NCI-H187 (cell line): ENCODE measurements at regions not wholly inside any gene's neighbourhood (a gene's known extent, or its start where the extent isn't known, plus 50 kb on each side); places are given as distances from the start of the nearest gene placed in this dataset.
"Not testable (repeated sequence)": the region's sequence is repeated elsewhere in the genome, so short reads cannot be mapped to it uniquely, and the experiment has no call there.

Experiments used
- DNase-seq, 2 experiments: peaks; one replicate each; lab custom pipeline; 2025; lab: John Stamatoyannopoulos, UW

DNA sequence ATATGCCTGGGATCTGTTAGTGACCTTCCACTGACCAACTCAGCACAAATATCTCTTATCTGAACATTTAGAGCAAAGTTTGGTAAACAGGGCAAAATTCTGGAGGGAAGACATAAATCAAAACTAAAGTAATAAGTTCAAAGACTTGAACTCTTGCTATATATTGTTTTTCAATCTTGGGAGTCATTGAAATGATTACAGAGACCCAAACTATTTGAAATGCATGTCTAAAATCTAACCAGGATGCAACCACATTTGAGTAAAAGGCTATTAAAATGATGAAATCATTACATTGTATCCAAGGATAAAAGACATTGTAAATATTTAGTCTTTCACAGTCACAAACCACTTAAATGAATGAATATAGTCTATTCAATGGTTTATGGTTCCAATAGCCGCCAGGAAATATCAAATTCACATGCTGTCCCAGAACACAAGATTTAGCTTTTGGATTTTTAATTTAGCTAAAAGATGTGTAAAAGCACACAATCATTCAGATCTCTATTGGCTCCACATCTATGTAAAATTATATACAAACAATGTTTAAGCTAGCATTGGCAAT, 256.6 kb upstream of the EPHA7 start:
- DNase-seq: no peak

DNA sequence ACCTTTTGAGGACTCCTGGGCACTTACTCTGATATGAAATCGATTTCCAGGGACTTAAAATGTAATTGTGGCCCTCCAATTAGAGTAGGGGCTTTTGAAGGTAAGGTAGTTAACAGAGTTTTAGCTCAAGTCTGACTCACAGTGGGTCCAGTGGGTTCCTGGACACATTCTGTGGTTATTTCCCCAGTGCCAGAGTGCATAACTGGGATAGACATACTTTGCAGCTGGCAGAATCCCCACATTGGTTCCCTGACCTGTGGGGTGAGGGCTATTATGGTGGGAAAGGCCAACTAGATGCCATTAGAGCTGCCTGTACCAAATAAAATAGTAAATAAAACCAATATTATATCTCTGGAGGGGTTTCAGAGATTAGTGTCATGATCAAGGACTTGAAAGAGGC, 243.8 kb upstream of the EPHA7 start:
- no peak for DNase-seq

DNA sequence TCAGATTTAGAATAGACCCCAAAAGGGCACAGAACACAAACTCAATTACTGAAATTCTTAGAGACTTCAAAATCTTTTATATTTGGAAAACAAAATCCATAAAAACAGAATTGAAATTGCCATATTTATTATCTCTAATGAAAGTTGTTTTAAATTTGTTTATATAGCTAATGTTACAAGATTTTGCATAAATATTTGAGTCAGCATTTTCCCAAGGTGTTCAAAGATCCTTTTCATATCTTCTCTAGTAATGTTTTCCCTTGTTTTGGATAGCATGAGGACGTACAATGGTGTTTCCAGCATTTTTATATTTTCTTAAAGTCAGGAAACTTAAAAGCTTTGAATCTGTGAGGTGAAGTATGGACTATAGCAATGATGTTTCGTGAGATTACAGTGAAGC, 235.2 kb upstream of the EPHA7 start:
- DNase-seq: no peak

DNA sequence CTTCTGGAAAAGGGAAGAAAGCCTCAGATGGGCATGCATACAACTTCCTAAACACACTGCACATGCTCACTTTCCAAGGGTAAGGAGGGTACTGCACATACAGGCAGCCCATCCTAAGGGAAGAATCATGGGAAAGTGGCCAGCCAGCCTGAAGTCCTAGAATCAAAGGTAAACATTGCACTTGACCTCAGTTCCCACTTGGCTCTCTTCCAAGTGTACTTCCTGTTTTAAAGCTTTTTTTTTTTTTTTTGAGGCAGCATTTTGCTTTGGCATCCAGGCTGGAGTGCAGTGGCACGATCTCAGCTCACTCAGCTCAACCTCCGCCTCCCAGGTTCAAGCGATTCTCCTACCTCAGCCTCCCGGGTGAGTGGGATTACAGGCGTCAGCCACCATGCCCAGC, 225.3 kb upstream of the EPHA7 start:
- no peak for DNase-seq

DNA sequence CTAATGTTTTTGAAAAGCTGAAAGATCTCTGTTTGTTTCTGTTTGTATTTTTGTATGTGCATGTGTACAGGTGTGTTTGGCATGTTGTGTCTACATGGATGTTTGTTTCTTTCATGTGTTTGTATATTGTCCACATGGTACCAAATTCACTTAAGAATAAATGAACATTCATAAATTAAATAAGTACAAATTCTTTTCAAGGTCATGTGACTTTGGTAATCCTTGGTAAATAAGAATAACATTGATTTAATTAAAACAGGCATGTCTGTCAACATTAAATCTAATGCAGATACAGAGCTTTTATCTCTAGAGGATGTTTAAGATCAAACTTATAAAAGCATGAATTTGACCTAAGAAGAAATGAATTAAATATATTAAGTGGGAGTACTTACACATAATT, 219.8 kb upstream of the EPHA7 start:
- DNase-seq: no peak

DNA sequence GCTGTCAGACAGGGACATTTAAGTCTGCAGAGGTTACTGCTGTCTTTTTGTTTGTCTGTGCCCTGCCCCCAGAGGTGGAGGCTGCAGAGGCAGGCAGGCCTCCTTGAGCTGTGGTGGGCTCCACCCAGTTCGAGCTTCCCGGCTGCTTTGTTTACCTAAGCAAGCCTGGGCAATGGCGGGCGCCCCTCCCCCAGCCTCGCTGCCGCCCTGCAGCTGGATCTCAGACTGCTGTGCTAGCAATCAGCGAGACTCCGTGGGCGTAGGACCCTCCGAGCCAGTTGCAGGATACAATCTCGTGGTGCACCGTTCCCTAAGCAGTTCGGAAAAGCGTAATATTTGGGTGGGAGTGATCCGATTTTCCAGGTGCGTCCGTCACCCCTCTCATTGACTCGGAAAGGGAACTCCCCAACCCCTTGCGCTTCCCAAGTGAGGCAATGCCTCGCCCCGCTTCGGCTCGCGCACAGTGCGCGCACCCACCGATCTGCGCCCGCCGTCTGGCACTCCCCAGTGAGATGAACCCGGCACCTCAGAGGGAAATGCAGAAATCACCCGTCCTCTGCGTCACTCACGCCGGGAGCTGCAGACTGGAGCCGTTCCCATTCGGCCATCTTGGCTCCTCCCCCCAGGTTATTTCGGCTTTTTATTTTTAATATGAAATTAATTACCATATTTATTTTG, 217.8 kb upstream of the EPHA7 start:
- not testable (repeated sequence) for DNase-seq

DNA sequence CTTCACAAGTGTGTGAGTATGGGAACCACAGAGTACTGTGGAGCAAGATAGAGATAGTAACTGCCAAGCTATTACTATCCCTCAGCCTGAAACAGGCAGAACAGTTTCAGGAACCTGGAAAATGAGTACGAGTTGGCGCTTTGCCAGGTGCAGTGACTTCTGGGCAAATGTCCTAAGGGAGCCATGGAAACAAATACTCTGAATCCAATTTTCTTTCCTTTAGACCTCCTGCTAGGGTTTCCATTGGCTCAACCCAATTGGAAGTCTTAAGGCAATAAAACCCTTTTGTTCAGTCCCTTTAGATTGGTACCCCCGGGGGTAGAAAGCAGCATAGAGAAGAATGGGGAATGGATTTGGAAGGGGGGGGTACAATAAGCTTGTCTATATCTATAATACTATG, 205.0 kb upstream of the EPHA7 start:
- no peak for DNase-seq

- no peak for DNase-seq
Measured at GRCh38 chr6:93621442-93621841, 202.1 kb upstream of the EPHA7 start.

- DNase-seq: no peak
Measured at GRCh38 chr6:93604951-93605350, 185.6 kb upstream of the EPHA7 start.

DNA sequence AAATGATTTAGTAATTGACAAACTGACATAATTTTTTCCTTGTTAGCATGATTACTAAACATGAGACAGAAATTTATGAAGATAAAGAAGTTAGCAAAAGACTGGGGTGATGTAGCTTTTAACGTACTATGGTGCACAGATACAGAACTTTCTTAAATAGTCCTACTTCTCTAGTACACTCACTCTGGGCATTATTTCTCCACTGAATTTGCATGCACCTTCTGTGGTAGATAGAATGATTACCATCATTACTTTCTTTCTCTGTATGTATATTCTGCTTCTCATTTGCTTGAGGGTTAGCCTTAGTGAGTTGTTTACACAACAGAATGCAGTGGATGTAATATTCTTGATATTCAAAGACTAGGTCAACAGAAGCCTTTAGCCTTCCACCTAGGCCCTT, 173.1 kb upstream of the EPHA7 start:
- DNase-seq: no peak

DNA sequence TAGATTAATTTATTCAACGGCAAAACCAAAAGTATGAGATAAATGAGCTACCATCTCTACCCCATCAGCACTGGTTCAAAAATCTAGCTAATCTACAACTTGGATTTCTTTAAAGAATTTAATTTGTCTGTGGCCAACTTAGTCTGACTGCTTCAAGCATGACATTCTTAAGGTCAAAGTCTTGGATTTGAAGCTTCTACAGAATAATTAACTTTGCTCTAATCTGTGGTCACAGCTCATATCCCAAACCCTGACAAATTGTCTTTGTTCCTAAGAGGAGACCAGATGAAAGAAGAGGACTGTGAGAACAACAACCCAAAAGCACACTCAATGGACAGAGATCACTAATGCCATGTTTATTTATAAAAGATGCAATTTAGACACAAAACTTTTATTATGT, 166.9 kb upstream of the EPHA7 start:
- DNase-seq: no peak

- DNase-seq: no peak
Measured at GRCh38 chr6:93584300-93584699, 164.9 kb upstream of the EPHA7 start.

- DNase-seq: no peak
Measured at GRCh38 chr6:93581371-93581770, 162.0 kb upstream of the EPHA7 start.

- no peak for DNase-seq
Measured at GRCh38 chr6:93580446-93580845, 161.1 kb upstream of the EPHA7 start.

DNA sequence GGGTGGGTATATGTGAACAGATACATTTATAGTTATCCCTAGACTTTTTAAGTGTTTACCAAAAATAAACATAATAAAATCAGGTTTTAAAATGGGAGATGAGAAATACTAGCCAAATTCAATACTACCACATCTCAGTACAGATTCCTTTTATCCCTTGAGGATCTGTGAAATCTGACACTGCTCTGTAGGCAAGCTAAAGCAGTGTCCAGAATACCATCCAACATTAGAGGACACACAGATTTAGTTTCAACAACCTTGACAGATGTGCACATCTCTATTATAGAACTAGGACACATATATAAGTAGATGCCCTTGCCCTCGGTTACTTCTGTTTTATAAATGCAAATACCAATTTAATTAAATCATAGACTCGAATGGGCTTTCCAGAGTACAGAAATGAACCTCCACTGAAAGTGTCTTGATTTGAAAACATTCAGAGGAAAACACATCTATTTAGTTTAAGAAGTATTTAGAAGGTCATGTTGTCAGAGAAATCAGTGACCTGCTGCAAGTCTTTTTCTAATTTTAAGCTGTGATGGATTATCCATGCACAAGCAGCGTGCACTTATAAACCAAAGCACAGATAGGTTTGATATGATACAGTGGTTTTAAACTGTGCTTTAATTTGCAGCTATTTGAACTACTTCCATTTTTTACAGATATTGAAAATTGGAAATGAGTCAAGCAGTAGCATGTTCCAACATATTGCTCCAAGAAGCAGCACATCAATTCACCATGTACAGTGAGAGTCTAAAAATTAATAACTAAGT, 156.3 kb upstream of the EPHA7 start:
- DNase-seq: no peak

GRCh38 chr6:93574299-93574698, 154.9 kb upstream of the EPHA7 start:
- DNase-seq: no peak

DNA sequence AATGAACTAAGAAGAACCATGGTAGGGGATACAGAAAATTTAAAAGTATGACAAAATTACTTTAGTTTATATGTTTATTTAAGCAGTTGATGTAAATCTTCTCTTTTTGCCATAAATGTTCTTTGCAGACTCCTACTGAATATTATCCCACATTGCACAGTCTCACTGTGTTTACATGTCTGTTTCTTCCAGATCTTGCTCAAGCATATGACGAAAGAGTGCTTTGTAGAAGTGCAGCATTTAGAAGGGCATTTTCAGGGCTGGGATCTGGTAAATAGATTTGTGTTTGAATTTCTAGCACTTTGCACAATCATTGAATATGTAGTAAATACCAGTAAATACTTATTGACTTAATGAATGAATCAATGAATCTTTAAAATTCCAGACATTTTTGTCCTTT, 152.0 kb upstream of the EPHA7 start:
- no peak for DNase-seq

DNA sequence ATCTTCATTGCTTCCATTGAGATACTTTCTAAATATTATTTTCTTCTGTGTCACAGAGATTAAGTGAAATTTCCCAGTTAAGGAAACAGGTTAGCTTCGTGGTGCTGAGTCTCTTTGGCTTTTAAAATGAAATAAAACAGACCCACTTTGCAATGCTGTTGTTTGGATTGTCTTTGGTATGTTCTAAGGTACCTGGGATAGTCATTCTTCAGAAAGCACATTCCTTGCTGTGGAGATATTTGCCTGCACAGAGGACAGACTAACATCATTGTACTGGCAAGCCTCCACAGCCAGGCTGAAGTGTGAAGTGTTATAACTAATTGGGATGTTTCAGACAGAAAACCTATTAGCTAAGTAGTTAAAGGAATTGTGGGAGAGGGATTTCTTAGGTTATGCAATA, 148.8 kb upstream of the EPHA7 start:
- no peak for DNase-seq

DNA sequence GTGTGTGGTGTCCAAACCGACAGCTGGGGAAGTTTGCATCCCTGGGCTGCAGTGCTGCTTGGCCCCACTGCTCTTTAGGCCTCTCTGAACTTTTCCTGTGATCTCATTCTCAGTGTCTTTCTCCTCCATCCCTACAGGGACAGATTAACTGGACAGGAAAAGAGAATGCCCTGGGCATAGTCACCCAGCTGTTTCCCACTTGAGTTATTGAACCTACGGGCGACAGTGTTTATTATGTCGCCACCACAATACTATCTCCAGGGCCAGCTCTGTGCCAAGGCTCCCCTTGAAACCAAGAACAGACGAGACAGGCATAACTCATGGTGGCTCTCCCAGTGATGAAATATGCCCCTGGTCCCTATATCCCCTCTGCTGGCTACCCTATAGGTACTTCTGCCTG, 147.8 kb upstream of the EPHA7 start:
- DNase-seq: no peak

GRCh38 chr6:93566285-93566684, 146.9 kb upstream of the EPHA7 start:
- no peak for DNase-seq

GRCh38 chr6:93562582-93562981, 143.2 kb upstream of the EPHA7 start:
- no peak for DNase-seq

DNA sequence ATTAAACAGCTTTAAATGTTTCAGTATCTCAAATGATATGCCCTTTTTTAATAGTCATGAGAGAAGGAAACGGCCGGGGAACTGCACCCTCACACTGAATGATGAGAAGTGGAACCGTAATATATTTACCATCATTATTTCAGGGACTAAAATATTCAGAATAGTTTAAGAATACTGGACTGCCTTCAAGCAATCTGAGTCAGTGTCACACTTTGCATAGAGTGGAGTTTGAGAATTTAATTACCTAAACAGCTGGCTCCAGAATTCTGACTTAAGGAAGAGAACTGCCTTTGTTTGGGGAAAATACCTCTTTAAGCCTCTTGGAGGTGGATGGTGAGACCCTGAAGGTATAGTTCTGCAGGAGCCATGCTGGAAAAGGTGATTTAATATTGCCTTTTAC, 135.9 kb upstream of the EPHA7 start:
- no peak for DNase-seq

- DNase-seq: no peak
Measured at GRCh38 chr6:93554018-93554417, 134.7 kb upstream of the EPHA7 start.
